Aorta (tissue), 5 donors: ENCODE measurements at regions not wholly inside any gene's neighbourhood (a gene's known extent, or its start where the extent isn't known, plus 50 kb on each side); places are given as distances from the start of the nearest gene placed in this dataset.

Experiments
- ATAC-seq: fragments of 200-7000 bp; cut with Tn5 transposase; one replicate; pipeline ENCODE4 v1.9.1; 2022; ENCODE audit warnings: moderate library complexity; ENCODE audit not compliant: low FRiP score
- DNase-seq, 2 donors: peaks; one replicate each; pipeline ENCODE4 v3.0.0-alpha.2; 2020
- H3K27ac ChIP-seq, 2 donors: one replicate each; pipeline ENCODE4 v1.5.1; 2013; ENCODE audit warnings: low read length in 2 of 2, mild to moderate bottlenecking in 2 of 2, moderate library complexity in 2 of 2, control low read depth in 1 of 2, inconsistent platforms in 1 of 2, low read depth in 1 of 2
- H3K27me3 ChIP-seq, 2 donors: one replicate each; pipeline ENCODE4 v1.6.1; 2013; ENCODE audit warnings: control low read depth in 1 of 2, low read length in 1 of 2, mild to moderate bottlenecking in 1 of 2, moderate library complexity in 1 of 2; ENCODE audit not compliant: insufficient read depth in 2 of 2, control insufficient read depth in 1 of 2
- H3K36me3 ChIP-seq, 2 donors: one replicate each; pipeline ENCODE4 v1.6.1; 2013; ENCODE audit warnings: control low read depth in 1 of 2, low read length in 1 of 2, mild to moderate bottlenecking in 1 of 2; ENCODE audit not compliant: insufficient read depth in 2 of 2, control insufficient read depth in 1 of 2
- H3K4me1 ChIP-seq, 2 donors: one replicate each; pipeline ENCODE4 v1.6.1; 2013; ENCODE audit warnings: low read length in 2 of 2, control low read depth in 1 of 2, mild to moderate bottlenecking in 1 of 2, moderate library complexity in 1 of 2; ENCODE audit not compliant: insufficient read depth in 2 of 2, control insufficient read depth in 1 of 2
- H3K4me3 ChIP-seq, 2 donors: one replicate each; pipeline ENCODE4 v1.5.1; 2013; ENCODE audit warnings: low read length in 2 of 2, control low read depth in 1 of 2, mild to moderate bottlenecking in 1 of 2
- H3K9me3 ChIP-seq: one replicate; pipeline ENCODE4 v1.6.1; 2013; ENCODE audit warnings: mild to moderate bottlenecking, low read length; ENCODE audit not compliant: control insufficient read depth
- WGBS, 2 donors: extraction: QIAGEN DNeasy Blood & Tissue Kit; methylation state at CpG; one replicate each; pipeline ENCODE4 v1.1.7; 2013; 5-methylcytosine and 5-hydroxymethylcytosine counted together
- intact Hi-C, 2 donors: fragments of 100-400 bp; cut with DNase I; formaldehyde crosslinking; loops; one replicate each; pipeline versions ENCODE4 v1.14.2 to v1.15.0; 2022
- donor health status: healthy with polysubstance abuse.
- donor health status: Bipolar disorder and iron deficiency.
- donor health status: DM: no; HTN: no; CAD: no.
- donor health status: DM: no; HTN: no; CAD: no.
- donor health status: DM: yes; HTN: yes; CAD: no.

DNA sequence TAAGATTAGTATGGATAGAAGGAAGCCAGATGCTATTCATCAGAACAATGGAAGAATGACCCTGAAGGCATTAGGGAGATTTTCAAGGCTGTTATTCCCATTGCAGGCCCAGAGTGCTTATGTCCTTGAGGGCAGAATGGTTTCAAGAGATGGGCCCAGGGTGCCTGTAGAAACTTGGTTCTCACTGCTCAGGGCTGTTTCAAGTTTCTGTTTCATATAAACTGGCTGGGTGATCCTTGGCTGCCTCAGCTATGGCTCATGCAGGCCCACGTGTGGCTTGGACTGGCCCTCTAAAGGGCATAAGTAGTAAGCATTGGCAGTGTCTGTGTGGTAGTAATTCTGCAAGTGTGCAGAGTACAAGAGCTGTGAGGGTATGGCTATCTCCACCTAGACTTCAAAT, 540.9 kb upstream of the MAN1A1 start:
- H3K36me3 ChIP-seq = no peaks in the 10 kb centered on the region
- H3K4me1 ChIP-seq = no peaks in the 10 kb centered on the region
- no peak overlapping the region for H3K4me3 ChIP-seq
- 33 to 40% methylated on average over 1 of the region's 1 CpG for WGBS, 2 donors
- intact Hi-C loops = no loop called here
- ATAC-seq (no peak), DNase-seq (no peak)
- H3K9me3 ChIP-seq = peaks cover 2% of the 10 kb centered on the region
- H3K27me3 ChIP-seq = no peaks in the 10 kb centered on the region
- H3K27ac ChIP-seq = no peak overlapping the region

- Histone ChIP-seq H3K4me1 (no peaks in the 10 kb centered on the region), H3K4me3 (no peak overlapping the region), H3K27ac (no peak overlapping the region), H3K27me3 (no peaks in the 10 kb centered on the region), H3K9me3 (peaks cover 2% of the 10 kb centered on the region), H3K36me3 (no peaks in the 10 kb centered on the region)
- intact Hi-C loops = no loop called here
- ATAC-seq = no peak
- no peak for DNase-seq
Measured at GRCh38 chr6:119887666-119888065, 538.1 kb upstream of the MAN1A1 start.

GRCh38 chr6:119881416-119881815, 531.9 kb upstream of the MAN1A1 start:
- H3K4me3 ChIP-seq = no peak overlapping the region
- no peaks in the 10 kb centered on the region for H3K36me3 ChIP-seq
- 30 to 45% methylated on average over 1 of the region's 1 CpG for WGBS, 2 donors
- no peak overlapping the region for H3K27ac ChIP-seq
- DNase-seq = no peak
- no peaks in the 10 kb centered on the region for H3K27me3 ChIP-seq
- no peak for ATAC-seq
- no peaks in the 10 kb centered on the region for H3K4me1 ChIP-seq
- H3K9me3 ChIP-seq = no peaks in the 10 kb centered on the region
- intact Hi-C loops = no loop called here

DNA sequence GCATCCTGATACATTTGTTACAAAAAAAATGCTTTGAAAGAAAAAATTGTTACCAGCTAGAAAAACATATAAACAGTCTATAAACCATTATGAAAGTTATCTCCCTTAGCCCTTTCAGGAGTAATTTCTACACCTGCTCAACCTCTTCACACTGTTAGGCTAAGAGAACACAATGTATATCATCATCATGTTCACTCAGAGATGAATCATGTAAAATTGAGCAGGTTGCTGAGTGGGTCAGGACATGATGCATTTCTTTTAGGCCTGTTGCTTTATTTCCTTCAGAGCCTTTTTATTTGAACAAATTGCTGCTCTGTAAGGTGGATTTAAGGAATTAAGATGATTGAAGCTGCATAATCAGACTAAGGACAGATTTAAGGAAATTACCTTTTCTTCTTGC, 531.3 kb upstream of the MAN1A1 start:
- intact Hi-C loops = no loop called here
- H3K4me1 ChIP-seq = no peaks in the 10 kb centered on the region

GRCh38 chr6:119879731-119880130, 530.2 kb upstream of the MAN1A1 start:
- H3K4me1 ChIP-seq = no peaks in the 10 kb centered on the region
- no peak overlapping the region for H3K27ac ChIP-seq
- no peak overlapping the region for H3K4me3 ChIP-seq
- H3K36me3 ChIP-seq = no peaks in the 10 kb centered on the region
- WGBS, 2 donors = 0% methylated on average over 1 of the region's 1 CpG
- intact Hi-C loops = no loop called here
- DNase-seq (no peak), ATAC-seq (no peak)
- no peaks in the 10 kb centered on the region for H3K27me3 ChIP-seq
- no peaks in the 10 kb centered on the region for H3K9me3 ChIP-seq

More for the DNA sequence above, 531.3 kb upstream of the MAN1A1 start:
- no peak overlapping the region for H3K4me3 ChIP-seq
- H3K27ac ChIP-seq = no peak overlapping the region
- no peak for ATAC-seq
- no peaks in the 10 kb centered on the region for H3K27me3 ChIP-seq
- DNase-seq = no peak
- H3K9me3 ChIP-seq = no peaks in the 10 kb centered on the region
- no peaks in the 10 kb centered on the region for H3K36me3 ChIP-seq

- intact Hi-C loops = no loop called here
- Histone ChIP-seq H3K36me3 (no peaks in the 10 kb centered on the region), H3K4me3 (no peak overlapping the region), H3K9me3 (no peaks in the 10 kb centered on the region), H3K27me3 (no peaks in the 10 kb centered on the region), H3K27ac (no peak overlapping the region), H3K4me1 (no peaks in the 10 kb centered on the region)
- ATAC-seq (no peak), DNase-seq (no peak)
- 66 to 77% methylated on average over 4 of the region's 4 CpGs for WGBS, 2 donors
Measured at GRCh38 chr6:119874381-119874780, 524.8 kb upstream of the MAN1A1 start.

DNA sequence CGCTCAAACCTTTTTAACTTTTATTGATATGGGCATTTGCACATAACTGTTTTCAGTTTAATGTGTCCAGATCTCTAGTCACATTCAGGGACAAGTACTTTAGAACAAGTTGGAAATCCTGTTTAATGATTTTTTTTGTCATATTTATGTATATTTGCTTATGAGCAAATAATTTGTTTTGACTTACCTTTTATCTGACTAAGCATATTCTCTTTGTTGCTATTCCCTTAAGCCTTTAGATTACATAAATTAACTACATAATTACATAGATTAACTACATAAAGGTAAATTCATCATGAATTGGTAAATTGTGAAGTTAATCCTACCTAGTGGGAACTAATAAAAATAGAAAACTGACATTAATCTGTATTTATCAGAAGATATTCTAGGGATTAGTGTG, 523.5 kb upstream of the MAN1A1 start:
- Histone ChIP-seq H3K9me3 (no peaks in the 10 kb centered on the region), H3K4me3 (no peak overlapping the region), H3K36me3 (no peaks in the 10 kb centered on the region), H3K4me1 (no peaks in the 10 kb centered on the region), H3K27ac (no peak overlapping the region), H3K27me3 (no peaks in the 10 kb centered on the region)
- DNase-seq (no peak), ATAC-seq (no peak)
- intact Hi-C loops = no loop called here
- WGBS, 2 donors = 93 to 100% methylated on average over 1 of the region's 1 CpG

DNA sequence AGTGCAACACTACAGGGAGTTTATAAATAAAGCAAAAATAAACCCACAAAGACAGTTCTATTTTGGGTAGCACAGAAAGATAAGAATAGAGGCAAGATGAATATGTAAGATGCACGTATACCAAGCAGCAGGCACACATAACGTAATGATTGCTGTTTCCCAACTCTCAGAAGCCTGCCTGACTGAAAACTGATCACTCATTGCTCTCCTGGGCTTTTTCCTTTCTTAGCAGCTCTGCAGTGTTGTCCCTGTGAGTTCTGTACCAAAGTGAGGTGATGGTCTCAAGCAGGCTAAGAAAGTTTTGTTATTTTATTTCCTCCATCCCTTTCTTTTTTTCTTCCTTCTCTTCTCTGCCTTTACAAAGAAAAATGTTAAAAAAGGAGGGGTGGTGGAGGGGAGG, 522.0 kb upstream of the MAN1A1 start:
- Histone ChIP-seq H3K9me3 (peaks cover 3% of the 10 kb centered on the region), H3K4me3 (no peak overlapping the region), H3K27ac (no peak overlapping the region), H3K36me3 (no peaks in the 10 kb centered on the region), H3K27me3 (no peaks in the 10 kb centered on the region), H3K4me1 (no peaks in the 10 kb centered on the region)
- no peak for ATAC-seq
- 2 to 20% methylated on average over 2 of the region's 2 CpGs for WGBS, 2 donors
- DNase-seq = no peak
- intact Hi-C loops = no loop called here

DNA sequence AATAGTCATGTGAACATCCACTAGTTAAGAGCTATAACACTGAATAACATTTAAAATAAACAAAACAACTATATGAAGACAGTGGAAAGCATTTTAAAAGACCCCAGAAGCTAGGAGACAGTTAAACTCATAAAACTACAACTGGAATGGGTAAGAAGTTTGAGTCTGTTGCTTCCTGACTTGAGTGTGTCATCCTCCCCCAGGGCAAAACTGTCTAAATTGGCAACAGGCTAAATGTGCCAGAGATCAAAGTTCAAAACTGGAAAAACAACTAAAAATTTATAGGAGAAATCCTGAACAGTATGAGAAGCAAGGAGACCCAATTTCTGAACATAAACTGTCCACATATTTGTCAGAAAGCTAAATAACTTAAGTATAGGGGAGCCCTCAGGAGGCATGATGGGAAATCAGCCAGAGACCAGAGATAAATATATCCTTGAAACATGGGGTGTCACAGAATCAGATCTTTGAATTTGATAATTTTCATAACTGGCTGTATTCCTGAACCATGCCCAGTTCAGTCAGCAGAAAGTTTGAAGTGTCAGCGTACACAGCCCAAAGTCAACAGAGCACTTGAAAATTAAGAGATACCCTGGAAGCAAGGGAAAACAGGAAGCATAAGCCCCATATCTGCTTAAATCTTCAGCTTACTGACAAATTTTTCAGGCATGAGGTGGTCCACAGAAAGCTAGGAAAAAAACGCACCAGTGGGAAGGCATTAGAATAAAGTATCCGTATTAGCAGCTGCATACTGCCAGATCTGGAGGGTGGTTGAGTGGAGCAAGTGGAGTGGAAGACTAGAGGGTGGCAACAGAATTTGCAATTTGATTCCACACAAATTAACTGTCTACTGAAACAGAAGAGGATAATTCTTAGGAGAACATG, 516.1 kb upstream of the MAN1A1 start:
- no peaks in the 10 kb centered on the region for H3K27me3 ChIP-seq
- intact Hi-C loops = no loop called here

More for the DNA sequence above, 516.1 kb upstream of the MAN1A1 start:
- Histone ChIP-seq H3K4me1 (no peaks in the 10 kb centered on the region), H3K4me3 (no peak overlapping the region), H3K9me3 (peaks cover 6% of the 10 kb centered on the region), H3K36me3 (no peaks in the 10 kb centered on the region), H3K27ac (no peak overlapping the region)
- ATAC-seq (no peak), DNase-seq (no peak)
- WGBS, 2 donors = 82 to 88% methylated on average over 3 of the region's 3 CpGs
